Esophagus (tissue), 2 donors: ENCODE measurements at regions not wholly inside any gene's neighbourhood (a gene's known extent, or its start where the extent isn't known, plus 50 kb on each side); places are given as distances from the start of the nearest gene placed in this dataset.

Experiments
- H3K27ac ChIP-seq, 2 donors: one replicate each; pipeline ENCODE4 v1.5.1; 2013; ENCODE audit warnings: low read depth in 2 of 2, mild to moderate bottlenecking in 2 of 2, inconsistent platforms in 1 of 2, low read length in 1 of 2, moderate library complexity in 1 of 2
- H3K27me3 ChIP-seq, 2 donors: one replicate each; pipeline ENCODE4 v1.6.1; 2013; ENCODE audit warnings: low read length in 2 of 2, control low read depth in 1 of 2, mild to moderate bottlenecking in 1 of 2; ENCODE audit not compliant: insufficient read depth in 2 of 2, control insufficient read depth in 1 of 2
- H3K36me3 ChIP-seq, 2 donors: one replicate each; pipeline ENCODE4 v1.6.1; 2013; ENCODE audit warnings: low read length in 1 of 2; ENCODE audit not compliant: control insufficient read depth in 2 of 2, insufficient read depth in 2 of 2
- H3K4me1 ChIP-seq, 2 donors: one replicate each; pipeline ENCODE4 v1.6.1; 2013; ENCODE audit warnings: low read length in 1 of 2; ENCODE audit not compliant: control insufficient read depth in 2 of 2, insufficient read depth in 2 of 2
- H3K4me3 ChIP-seq, 2 donors: one replicate each; pipeline ENCODE4 v1.5.1; 2013; ENCODE audit warnings: low read length in 2 of 2, mild to moderate bottlenecking in 2 of 2, low read depth in 1 of 2, moderate library complexity in 1 of 2
- H3K9me3 ChIP-seq, 2 donors: one replicate each; pipeline ENCODE4 v1.6.1; 2013; ENCODE audit warnings: mild to moderate bottlenecking in 2 of 2, low read depth in 1 of 2, low read length in 1 of 2, moderate library complexity in 1 of 2; ENCODE audit not compliant: control insufficient read depth in 2 of 2, insufficient read depth in 1 of 2
- WGBS, 2 donors: extraction: QIAGEN DNeasy Blood & Tissue Kit; methylation state at CpG; one replicate each; pipeline ENCODE4 v1.1.7; 2013; 5-methylcytosine and 5-hydroxymethylcytosine counted together
- donor health status: healthy with polysubstance abuse.
- donor health status: Bipolar disorder and iron deficiency.

DNA sequence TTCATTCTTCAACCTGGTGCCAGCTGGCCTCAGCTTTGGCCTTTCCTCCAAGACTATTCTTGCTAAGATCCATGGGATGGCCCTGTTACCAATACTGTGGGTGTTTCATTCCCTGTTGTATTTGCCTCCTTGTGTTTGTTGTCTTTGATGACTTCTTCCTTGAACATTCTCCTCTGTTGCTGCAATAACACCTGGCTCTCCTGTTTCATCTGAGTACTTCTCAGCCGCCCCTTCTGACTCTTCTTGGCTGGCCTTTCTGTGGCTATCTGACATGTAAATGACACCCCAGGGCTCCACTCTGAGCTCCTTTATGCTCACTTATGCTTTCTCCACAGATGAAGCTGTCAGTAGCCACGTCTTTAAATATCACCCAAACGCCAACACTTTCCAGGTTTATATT lies 302.7 kb upstream of the CHRNA7 start:
- H3K27ac ChIP-seq: no peak overlapping the region
- WGBS, 2 donors: 77 to 78% methylated on average over 3 of the region's 3 CpGs
- peaks cover 0 to 2% of the 10 kb centered on the region in 2 donors for H3K9me3 ChIP-seq

DNA sequence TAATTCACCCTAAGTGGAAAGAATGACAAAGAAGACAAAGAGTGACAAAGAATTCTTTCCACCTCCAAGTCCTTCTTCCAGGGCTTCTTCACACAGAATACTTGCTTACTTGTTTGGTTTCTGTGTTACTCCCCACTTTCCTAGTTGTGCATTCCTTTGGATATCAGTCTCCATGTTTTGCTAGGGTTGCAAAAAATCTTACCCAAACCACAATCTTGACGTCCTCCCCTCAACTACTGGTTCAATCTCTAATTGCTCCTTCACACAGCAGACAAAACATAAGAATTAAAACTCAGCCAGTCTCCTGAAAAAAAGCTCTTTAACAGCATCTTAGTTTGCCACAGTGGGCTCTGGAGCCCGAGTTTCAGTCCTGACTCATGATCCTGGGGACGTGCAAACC lies 297.6 kb upstream of the CHRNA7 start:
- WGBS, 2 donors: 59 to 61% methylated on average over 3 of the region's 3 CpGs
- peaks cover 0 to 2% of the 10 kb centered on the region in 2 donors for H3K9me3 ChIP-seq
- no peak overlapping the region for H3K4me3 ChIP-seq
- no peaks in the 10 kb centered on the region for H3K27me3 ChIP-seq
- no peaks in the 10 kb centered on the region for H3K4me1 ChIP-seq
- no peaks in the 10 kb centered on the region for H3K36me3 ChIP-seq
- no peak overlapping the region for H3K27ac ChIP-seq

More for the DNA sequence above, 302.7 kb upstream of the CHRNA7 start:
- no peaks in the 10 kb centered on the region for H3K27me3 ChIP-seq
- H3K4me3 ChIP-seq: no peak overlapping the region
- H3K36me3 ChIP-seq: no peaks in the 10 kb centered on the region
- H3K4me1 ChIP-seq: no peaks in the 10 kb centered on the region

DNA sequence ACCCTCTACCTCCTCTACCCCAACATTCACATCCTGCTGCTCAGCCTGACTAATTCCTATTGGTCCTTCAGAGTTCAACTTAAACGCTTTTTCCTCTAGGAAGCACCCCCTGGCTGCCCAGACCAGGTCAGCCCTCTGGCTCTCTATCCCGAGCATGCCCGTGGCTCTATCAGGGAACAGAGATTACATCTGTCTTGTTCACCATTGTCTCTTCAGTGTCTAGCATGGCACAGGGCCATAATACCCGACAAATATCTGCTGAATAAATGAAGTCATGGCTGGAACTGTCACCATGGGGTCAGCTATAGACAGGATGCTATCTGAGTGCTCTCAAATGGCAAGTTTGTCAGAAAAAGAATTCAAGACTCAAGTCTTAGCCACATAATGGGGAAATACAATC lies 296.9 kb upstream of the CHRNA7 start:
- H3K9me3 ChIP-seq: peaks cover 0 to 2% of the 10 kb centered on the region in 2 donors
- H3K36me3 ChIP-seq: no peaks in the 10 kb centered on the region
- H3K27ac ChIP-seq: no peak overlapping the region
- no peaks in the 10 kb centered on the region for H3K27me3 ChIP-seq
- 62 to 73% methylated on average over 4 of the region's 4 CpGs for WGBS, 2 donors
- H3K4me1 ChIP-seq: no peaks in the 10 kb centered on the region
- no peak overlapping the region for H3K4me3 ChIP-seq

DNA sequence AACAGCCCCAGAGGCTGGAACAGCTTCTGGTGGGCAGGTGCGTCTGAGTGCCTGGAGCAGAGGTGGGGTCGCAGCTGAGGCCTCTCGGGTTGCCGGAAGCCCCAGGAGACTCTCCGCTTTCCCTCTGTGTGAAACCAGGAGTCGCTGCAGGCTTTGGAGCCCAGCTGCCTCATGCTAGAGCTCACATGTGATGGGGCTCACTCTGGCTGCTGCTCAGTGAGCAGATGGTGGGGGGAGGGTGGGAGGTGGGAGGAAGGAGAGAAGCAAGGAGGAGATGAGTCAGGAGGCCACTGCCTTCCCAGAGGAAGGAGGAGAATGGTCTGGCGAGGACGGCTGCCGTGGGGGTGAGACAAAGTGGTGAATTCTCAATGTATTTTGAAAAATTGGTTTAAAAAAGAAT lies 290.1 kb upstream of the CHRNA7 start:
- WGBS, 2 donors: 53 to 60% methylated on average over 9 of the region's 9 CpGs
- H3K36me3 ChIP-seq: no peaks in the 10 kb centered on the region
- H3K4me1 ChIP-seq: no peaks in the 10 kb centered on the region
- H3K4me3 ChIP-seq: no peak overlapping the region
- no peaks in the 10 kb centered on the region for H3K27me3 ChIP-seq
- H3K9me3 ChIP-seq: peaks cover 3% of the 10 kb centered on the region in 2 donors
- no peak overlapping the region for H3K27ac ChIP-seq

DNA sequence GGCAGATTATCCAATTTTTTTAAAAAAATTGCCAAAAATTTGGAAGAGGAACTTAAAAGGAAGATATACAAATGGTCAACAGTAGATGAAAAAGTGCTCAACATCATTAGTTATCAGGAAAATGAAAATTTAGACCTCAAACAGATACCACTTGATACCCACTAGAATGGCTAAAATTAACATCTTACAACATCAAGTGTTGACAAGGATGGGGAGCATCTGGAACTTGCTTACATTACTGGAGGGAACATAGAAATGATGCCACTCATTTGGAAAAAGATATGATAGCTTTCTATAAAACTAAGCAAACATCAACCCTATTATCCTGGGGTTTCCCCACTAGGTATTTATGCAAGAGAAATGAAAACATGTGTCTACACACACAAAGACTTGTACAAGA lies 284.5 kb upstream of the CHRNA7 start:
- no peaks in the 10 kb centered on the region for H3K36me3 ChIP-seq
- no peaks in the 10 kb centered on the region for H3K4me1 ChIP-seq
- H3K4me3 ChIP-seq: no peak overlapping the region
- H3K27me3 ChIP-seq: no peaks in the 10 kb centered on the region
- no peaks in the 10 kb centered on the region for H3K9me3 ChIP-seq
- H3K27ac ChIP-seq: no peak overlapping the region

DNA sequence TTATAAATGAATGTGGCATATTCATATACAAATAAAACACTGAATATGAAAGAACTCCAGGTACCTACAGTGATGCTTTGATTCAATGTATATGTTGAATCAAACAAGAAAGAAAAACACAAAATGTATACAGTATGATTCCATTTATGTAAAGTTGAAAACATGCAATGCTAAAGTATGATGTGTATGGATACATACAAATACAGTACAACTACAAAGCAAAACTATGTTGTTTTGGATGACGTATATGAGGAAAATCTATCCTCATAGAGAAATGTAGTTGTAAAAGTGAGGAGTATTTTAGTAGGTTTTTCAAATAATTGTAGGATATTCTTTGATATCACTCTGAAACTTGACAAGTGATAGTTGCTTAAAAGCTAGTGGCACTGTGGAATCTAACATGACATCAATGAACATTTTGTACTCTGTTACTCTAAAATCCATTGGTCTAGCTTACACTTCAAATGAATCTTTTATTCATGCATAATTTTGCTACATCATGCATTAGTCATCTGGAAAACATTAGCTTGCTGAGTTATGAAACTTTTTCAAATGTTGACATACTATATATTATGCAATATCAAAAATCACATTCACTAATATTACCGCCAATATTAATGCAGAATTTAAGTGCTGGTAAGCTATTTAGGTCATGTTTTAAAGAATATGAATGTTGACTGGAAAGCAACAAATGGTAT lies 278.1 kb upstream of the CHRNA7 start:
- WGBS, 2 donors: 63 to 72% methylated on average over 2 of the region's 2 CpGs
- H3K9me3 ChIP-seq: no peaks in the 10 kb centered on the region
- H3K36me3 ChIP-seq: no peaks in the 10 kb centered on the region
- H3K4me1 ChIP-seq: no peaks in the 10 kb centered on the region
- H3K27ac ChIP-seq: no peak overlapping the region
- no peaks in the 10 kb centered on the region for H3K27me3 ChIP-seq
- no peak overlapping the region for H3K4me3 ChIP-seq

DNA sequence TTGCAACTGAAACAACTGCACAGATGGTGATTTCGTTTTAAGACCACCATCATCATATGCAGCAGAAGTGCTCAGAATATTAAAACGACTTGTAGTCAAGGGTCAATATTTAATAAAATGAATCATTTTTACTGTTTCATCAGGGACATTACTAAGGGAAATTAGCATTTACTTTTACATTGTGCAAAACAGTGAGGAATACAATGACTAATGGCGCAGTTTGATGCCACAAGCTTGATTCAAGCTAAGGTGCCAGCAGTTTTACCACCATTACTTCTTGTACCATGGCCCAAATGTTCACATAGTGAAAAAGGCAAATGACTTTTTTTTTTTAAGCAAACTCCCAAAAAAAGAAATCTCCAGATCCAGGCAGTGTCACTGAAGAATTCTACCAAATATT lies 277.4 kb upstream of the CHRNA7 start:
- 75 to 80% methylated on average over 3 of the region's 3 CpGs for WGBS, 2 donors
- Histone ChIP-seq H3K27ac (no peak overlapping the region), H3K27me3 (no peaks in the 10 kb centered on the region), H3K4me1 (no peaks in the 10 kb centered on the region), H3K4me3 (no peak overlapping the region), H3K9me3 (no peaks in the 10 kb centered on the region), H3K36me3 (no peaks in the 10 kb centered on the region)

DNA sequence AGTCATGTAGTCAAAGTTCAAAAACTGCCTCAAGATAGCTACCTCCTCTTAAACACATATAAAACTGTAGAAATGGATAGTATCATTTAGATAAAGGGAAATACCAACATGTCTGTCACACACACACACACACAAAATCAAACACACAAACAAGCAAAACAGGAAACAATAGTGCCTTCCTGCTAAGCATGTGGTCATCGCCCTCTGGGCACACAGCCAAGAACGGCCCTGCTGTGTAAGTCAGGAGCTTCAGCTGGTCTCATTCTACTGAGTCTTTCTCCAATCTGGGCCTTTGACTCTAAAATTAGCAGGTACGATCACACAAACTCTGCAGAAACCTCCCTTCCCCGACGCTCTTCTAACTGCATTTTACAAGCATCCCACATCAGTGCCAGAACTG lies 272.2 kb upstream of the CHRNA7 start:
- H3K27me3 ChIP-seq: no peaks in the 10 kb centered on the region
- 45 to 58% methylated on average over 5 of the region's 5 CpGs for WGBS, 2 donors
- H3K4me1 ChIP-seq: no peaks in the 10 kb centered on the region
- H3K9me3 ChIP-seq: peaks cover 0 to 5% of the 10 kb centered on the region in 2 donors
- no peaks in the 10 kb centered on the region for H3K36me3 ChIP-seq
- no peak overlapping the region for H3K4me3 ChIP-seq
- no peak overlapping the region for H3K27ac ChIP-seq

DNA sequence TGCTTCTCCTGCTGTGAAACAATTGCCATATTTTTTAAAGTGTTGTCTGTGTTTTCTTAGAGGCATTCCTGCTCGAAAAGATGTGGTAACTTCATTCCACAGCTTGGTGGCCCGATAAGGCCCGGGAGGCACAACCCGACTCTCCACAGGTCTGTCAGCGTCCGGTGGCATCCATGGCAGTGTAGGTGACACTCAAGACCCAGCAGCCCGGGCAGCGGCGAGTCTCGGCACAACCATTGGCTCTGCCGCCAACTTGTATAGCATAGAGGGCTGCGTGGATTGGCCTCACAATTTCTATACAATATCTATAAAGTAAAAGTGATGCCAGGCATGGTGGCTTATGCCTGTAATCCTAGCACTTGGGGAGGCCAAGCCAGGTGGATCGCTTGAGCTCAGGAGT lies 262.3 kb upstream of the CHRNA7 start:
- Histone ChIP-seq H3K9me3 (no peaks in the 10 kb centered on the region), H3K36me3 (no peaks in the 10 kb centered on the region), H3K27me3 (no peaks in the 10 kb centered on the region), H3K4me3 (no peak overlapping the region), H3K4me1 (no peaks in the 10 kb centered on the region), H3K27ac (no peak overlapping the region)
- 93 to 94% methylated on average over 13 of the region's 13 CpGs for WGBS, 2 donors

DNA sequence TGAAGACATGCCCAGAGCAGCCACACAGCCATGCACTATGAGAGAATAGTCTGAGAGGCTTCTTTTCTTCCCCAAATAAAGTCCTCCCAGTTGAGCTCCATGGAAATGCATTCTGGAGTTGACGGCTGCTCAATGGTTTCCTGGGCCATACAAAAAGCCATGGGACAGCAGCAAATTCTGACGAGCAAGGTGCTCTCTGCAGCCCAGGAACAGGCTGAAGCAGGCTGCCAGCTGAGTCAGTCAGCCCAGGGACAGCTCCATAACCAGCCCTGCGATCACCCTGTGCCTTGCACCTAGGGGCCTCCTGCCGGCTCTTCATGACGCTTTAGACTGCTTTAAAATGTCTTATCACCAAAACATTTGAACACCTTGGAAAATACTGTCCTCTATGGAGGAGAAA lies 256.3 kb upstream of the CHRNA7 start:
- no peaks in the 10 kb centered on the region for H3K27me3 ChIP-seq
- no peaks in the 10 kb centered on the region for H3K36me3 ChIP-seq
- no peak overlapping the region for H3K4me3 ChIP-seq
- H3K4me1 ChIP-seq: no peaks in the 10 kb centered on the region
- 49 to 54% methylated on average over 5 of the region's 5 CpGs for WGBS, 2 donors
- H3K9me3 ChIP-seq: peaks cover 0 to 4% of the 10 kb centered on the region in 2 donors
- H3K27ac ChIP-seq: no peak overlapping the region
